NCI-H774 (cell line): ENCODE measurements at regions not wholly inside any gene's neighbourhood (a gene's known extent, or its start where the extent isn't known, plus 50 kb on each side); places are given as distances from the start of the nearest gene placed in this dataset.
A peak's percentile ranks its signal among the peaks of the same experiment; 100 is the strongest.

ENCODE experiments used
- DNase-seq: peaks from one replicate; lab custom pipeline; 2025; lab: John Stamatoyannopoulos, UW

DNA sequence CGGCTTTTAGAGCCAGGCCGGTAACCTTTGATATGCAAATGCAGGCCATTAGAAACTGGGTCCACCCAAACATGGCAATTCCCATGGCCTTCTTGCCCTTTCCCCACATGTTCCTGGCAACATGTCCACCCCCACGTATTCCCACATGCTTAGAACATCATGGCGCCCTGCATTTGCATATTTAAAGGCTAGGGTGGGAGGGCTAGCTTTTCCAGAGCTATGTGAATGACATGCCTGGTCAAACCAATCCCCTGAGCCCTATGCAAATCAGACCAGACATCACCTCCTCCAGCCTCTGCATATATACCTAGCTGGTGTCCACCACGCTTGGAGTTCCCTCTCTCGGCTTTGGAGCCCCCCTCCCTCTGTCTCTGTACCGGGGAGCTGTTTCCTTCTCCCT is 481.9 kb downstream of the CDH2 start:
- DNase-seq: no peak

DNA sequence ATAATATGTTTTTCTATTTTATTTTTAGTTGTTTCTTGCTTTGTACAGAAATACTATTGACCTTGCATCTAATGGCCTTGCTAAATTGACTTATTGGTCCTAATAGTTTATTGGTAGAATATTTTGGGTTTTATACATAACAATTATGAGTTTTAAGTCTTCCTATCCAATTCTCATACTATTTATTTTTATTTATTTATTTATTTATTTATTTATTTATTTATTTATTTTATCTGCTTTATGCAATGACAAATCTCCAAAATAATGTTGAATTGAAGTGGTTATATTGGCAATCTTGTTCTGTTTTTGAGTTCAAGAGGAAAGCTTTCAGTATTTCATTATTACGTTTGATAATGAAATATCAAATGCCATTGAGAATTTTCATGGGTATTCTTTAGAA is 488.3 kb downstream of the CDH2 start:
- DNase-seq: no peak

DNA sequence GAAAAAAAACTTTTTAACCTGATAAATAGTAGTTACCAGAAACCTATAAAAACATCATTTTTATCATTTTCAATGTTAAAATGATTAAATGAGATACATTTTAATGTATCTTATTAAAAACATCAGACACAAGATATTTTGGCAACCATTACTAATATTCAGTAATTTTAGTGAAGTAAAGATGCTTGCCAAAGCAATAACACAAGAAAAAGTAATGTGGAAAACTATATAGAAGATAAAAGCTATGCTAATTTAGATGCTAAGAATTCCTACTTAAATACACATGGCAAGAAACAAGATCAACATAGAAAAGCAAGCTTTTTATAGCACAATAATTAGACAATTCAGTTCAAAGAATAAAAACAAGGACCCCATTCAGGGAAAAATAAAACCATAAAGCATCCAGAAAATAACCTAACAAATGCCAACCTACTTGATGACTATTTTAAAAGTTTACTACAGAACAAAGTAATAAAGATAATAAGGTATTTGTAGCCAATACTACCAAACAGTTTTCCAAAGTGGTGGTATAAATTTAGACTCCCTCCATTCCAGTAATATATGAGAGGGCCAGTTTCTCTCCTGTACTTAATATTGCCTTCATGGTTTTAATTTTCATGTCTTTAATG is 489.5 kb downstream of the CDH2 start:
- no peak for DNase-seq

DNA sequence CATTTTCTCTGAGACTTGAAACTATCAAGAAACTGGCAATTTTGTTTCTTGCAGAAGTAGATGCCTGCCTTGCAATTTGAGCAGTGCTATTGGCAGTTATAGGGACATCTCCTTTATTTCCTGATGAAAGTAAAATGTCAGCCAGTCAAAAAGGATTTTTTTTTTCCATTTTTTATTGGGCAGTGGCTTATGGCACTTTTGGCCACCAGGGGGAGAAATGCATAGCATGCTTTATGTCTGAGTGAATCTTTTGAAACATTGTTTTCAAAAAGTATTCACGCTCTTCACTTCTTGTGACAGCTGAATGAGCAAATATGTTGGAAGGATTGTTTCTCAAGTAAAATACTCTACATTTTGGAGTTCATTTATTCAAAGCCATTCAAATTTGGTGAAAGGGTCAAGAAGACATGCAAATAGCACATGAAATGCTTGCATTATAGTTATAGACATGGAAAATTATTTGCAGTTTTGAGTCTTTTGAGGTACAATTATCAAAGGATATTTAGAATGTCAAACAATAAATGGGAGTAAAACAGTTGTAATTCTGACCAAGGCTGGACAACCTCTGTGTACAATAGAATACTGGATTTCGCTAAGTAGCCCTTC is 491.0 kb downstream of the CDH2 start:
- DNase-seq: peak; percentile 37

DNA sequence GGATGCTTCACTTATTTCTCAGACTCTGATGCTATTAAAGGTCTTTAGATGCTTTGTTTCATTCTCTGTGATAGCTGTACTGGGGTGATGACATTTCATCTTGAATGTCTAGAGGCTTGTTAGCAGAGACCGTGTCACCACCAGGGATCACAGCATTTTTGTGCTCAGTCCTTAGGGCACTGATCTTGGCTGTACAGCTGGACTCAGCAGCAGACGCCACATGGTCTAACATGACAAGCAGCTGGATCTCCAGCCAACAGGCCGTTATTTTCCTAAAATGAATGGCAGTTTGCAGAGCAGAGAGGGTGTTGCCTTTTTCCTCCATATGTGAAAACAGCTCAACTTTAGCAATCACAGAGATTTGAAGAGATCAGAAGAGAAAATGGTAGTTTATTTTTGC is 491.8 kb downstream of the CDH2 start:
- no peak for DNase-seq

DNA sequence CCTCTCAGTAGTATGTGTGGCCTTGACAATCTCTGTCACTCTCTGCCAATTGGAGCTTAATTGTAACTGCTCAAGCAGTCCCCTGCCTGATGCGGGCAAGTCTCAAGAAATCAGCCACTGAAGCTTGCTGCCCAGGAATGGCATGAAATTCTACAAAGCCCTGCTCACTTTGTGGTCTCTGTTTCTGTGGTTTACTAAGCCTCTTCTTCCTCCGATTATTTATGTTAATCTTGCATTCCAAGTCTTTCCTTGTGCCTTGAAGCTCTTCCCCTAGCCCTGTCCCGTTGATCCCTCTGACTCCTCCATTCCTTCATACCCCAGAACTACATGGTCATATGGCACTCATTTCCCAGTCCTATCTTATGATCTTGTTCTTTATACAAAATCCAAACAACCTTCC is 489.3 kb upstream of the CHST9 start:
- no peak for DNase-seq

DNA sequence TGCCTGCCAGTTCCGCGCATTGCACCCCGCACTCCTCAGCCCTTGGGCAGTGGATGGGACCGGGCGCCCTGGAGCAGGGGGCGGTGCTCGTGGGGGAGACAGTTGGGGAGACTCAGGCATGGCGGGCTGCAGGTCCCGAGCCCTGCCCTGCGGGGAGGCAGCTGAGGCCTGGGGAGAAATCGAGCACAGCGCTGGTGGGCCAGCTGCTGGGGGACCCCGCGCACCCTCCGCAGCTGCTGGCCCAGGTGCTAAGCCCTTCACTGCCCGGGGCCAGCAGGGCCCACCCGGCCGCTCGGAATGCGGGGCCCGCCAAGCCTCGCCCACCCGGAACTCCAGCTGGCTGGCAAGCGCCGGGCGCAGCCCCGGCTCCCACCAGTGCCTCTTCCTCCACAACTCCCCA is 488.8 kb upstream of the CHST9 start:
- DNase-seq: no peak

DNA sequence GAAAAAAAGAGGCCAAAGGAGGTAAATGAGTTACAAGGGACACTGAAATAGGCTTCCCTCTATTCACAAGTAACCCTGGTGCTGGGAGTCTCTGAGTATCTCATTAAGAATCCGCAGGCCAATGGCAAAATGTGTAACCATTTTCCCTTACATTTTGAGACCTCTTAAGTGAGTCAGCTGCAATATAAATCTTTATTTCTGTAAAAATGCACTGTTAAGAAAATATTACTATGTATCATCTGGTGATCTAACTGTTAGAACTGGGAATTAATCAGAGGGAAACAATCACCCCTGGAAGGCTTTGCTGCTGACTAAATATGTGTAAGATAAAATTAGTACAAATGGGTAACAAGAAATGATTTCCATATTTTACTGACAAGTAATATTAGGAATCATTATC is 483.1 kb upstream of the CHST9 start:
- no peak for DNase-seq

DNA sequence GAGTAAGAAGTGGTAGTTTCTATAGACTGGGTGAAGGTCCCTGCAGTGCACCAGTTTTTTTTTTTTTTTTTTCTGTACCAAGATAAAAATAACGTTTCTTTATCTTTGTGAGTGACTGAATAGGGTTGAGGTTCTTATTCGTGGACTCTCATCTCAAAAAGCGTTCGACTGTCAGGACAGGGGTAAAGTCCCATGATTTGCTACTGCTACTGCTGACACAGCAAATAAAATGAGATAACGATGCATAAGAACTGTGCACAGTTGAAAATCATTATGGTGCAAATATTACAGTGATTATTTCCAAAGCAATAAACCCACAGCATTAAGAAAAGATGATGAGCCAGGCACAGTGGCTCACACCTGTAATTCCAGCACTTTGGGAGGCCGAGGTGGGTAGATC is 482.0 kb upstream of the CHST9 start:
- no peak for DNase-seq

DNA sequence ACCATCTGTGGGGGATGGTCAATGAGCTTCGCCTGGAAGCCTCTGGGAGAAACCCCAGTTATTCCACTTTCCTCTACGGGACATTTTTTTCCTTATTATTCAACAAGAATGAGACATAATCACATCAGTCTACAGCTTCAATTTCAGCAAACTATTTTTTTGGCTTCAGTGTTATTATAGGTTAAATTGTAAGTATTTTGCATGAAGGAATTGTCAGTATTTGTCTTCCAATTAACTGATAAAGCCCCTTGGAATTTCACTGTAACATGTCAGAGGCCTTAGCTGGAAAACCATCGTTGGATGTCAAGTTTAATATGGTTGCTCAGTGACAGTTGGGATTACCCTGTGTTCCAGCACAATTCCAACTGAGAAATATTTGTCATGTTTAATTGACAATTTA is 480.9 kb upstream of the CHST9 start:
- no peak for DNase-seq

DNA sequence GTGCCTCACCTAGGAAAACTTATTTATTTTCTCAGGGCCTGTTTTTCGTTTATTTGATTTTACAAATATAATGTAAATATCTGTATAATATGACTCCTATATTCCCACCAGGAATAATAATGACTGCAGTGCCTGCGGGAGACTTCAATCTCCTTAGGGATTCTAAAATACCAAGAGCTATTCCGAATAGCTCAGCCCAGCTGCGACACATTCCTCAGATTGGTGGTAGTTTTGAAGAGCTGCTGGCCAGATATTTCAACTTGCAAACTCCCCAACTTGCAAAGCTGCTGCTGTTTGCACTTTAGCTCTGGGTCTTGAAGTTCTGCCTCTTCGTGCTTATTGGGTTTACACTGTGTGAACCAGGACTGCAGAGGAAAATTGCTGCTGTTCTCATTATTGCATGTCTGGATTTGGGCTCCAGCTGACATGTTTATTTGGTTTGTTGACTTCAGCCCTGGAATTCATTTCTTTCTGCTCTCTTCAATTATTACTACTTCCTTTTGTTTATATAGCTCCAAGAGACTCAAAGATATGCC is 480.2 kb upstream of the CHST9 start:
- no peak for DNase-seq

DNA sequence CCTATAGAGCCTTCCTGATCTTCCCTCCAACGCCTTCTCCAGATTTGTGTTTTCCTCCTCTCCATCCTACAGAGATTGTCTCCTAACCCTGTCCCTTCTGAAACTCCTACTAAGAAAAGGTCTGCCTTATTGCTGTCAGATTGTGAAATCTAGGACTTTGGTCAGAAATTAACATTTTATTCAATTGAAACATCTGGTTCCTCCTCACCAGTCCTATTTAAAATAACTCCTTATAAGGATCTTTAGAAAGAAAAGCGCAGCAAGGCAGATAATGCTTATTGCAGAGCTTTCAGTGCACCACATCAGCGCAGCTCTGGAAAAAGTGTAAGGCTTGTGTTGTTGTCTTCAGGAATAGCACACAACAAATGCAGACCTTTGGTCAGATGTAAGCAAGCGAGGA is 477.8 kb upstream of the CHST9 start:
- no peak for DNase-seq

DNA sequence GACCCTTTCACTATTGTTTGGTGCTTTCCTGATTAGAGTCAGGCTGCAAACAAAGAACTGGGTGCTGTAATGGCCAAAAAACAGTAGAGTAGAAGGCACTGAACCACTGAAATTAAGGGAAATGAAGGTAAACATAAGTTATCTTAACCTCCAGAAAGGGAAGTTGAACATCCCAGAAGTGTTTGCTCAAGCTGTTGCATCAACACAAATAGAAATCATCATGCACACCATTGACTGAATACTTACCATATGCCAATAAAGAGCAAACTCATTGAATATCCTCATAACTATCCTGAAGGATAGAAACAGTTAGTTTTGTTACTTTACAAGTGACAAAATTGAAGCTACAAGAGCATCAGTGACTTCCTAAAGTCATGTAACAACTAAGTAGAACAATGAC is 477.4 kb upstream of the CHST9 start:
- no peak for DNase-seq

DNA sequence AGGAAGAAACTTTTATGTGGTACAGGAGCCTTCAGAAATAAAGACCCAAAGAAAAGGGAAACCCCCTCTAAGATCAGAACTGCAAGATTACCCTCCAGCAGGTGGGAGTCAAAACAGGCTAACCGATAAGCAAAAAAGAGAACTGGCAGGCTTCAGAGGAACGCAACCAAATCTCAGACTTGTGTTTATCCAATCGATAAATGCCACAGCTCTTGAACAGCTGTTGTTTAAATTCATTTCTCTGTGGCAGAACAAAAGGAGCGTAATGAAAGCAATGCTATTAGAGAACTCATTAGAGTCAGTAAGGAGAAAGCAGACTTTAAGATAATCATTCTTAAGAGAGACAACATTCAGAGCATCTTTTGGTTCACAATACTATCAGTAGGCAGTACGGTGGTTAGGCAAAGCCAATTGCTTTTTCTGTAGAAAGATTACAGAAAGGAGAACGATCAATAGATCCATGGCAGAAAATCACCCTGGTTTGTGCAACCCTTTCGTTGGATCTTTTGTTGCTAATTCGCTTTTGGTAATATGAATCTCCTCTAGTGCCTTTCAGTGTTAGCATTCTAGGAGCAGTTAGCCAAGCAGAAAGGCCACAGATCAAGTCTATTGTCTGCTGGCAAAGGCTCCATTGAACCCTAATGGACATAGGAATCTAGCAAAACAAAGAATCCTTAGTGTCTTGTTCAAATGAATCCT is 476.4 kb upstream of the CHST9 start:
- no peak for DNase-seq

DNA sequence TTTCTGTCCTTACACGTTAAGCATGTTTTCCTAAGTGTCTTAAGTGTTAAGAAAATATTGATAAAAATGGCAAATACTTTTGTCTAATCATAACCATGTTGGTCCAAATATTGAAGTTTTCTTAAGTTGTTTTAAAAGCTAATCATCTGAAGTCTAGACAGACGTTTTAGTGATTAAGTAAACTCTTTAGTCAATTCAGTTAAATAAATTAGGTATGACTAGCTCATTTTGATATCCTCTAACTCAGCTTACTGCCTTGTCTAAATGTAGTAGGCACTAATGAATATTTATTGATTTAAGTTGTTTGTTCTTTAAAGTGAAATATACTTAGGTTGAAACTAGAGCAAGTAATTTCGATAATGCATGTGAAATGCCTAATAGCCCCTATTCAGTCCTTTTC is 471.8 kb upstream of the CHST9 start:
- no peak for DNase-seq

DNA sequence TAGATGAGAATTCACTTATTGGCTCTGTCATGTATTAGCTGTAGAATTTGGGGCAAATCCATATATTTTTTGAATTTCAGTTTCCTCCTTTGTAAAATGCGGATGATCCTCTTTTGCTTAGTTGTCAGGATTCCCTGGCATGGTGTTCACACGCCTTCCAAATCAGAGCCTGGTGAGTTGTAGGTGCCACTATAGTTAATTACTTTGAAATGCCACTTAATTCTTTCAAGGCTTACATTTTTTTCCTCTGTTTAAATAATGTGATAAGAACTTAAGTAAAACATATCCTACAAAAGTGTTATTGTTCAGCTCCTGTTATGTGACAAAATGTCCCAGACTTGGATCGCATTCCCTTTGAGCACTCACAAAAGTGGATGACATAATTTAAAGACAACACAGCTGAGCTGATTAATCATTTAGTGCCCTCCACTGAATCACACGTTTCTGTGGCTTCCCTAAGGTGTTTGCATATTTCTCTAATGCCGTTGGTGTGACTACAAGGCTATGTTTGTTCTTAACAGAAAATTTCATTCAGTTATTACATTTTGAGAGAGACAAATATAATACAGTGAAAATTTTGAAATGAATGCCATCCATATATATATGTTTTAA is 471.2 kb upstream of the CHST9 start:
- DNase-seq: no peak

DNA sequence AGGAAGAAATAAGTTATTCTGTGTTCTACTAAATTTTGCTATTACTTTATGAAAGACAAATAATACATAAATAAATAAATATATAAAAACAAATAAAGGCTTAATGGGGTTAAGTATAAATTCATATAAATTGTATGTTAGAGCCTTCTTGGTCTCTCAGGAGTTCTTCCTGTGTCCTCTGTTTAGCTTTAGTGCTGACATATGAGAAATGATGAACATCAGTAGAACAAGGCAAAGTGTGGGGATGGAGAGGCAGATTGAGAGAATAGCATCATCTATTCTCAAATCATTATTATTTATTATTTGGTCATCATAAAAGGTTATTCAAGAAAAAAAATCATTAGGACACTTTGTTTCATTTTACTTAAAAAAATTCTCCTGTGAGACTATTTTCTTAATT is 468.1 kb upstream of the CHST9 start:
- DNase-seq: no peak

DNA sequence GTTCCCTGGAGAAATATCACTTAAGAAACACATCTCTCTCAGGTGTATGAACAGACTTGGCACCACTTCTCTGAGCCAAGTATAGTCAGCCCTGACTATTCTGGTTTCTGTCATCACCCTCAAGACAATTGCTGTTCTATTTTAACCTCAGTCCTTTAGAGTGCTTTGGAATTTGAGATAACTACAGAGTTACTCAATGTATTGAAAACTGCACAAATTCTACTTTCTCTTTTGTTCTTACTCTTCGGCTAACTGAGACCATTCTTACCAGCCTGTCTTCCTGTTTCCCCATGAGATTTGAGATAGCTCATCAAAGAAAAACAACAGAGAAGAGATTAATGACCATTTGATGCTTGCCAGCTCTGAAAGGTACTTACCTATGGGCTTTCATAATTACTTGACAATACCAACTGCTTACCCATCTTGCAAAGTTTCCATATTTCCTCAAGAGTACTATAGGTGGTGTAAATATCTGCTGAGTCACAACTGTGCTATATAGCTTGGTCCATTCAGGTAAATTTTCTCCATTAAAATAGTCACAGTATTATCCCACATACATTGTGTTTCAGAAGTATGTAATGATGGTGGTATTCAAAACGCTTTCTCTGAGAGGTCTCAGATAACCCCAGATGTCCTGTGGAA is 467.5 kb upstream of the CHST9 start:
- DNase-seq: no peak

DNA sequence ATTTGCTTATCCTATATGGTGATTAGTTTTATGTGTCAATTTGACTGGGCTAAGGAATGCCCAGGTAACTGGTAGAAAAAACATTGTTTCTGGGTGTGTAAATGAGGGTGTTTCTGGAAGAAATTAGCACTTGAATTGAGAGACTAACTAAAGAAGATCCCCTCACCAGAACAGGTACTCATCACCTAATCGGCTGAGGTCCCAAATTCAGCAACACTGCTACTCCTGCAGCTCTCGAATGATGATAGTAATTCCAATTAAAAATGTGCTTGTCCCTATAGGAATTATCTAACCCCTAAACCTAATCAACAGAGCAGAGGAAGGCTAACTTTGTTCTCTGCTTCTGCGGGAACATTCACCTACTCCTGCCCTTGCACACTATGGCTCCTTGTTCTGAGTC is 464.5 kb upstream of the CHST9 start:
- DNase-seq: no peak

DNA sequence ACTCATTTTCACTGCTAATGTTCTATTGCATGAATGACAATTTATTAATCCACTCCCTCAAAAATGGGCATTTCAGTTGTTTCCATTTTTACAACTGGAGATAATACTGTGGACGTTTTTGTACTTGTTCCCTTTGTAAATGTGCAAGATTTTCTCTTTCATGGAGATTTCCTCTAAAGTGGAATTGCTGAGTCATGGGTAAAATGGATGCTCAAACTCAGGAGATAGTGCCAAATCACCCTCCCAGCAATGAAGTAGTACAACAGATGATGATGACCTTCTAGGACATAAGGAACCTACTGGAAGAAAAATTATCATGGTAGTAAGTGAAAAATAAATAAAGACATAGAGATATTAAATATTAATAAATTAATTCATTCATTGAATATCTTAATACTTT is 460.8 kb upstream of the CHST9 start:
- DNase-seq: no peak

DNA sequence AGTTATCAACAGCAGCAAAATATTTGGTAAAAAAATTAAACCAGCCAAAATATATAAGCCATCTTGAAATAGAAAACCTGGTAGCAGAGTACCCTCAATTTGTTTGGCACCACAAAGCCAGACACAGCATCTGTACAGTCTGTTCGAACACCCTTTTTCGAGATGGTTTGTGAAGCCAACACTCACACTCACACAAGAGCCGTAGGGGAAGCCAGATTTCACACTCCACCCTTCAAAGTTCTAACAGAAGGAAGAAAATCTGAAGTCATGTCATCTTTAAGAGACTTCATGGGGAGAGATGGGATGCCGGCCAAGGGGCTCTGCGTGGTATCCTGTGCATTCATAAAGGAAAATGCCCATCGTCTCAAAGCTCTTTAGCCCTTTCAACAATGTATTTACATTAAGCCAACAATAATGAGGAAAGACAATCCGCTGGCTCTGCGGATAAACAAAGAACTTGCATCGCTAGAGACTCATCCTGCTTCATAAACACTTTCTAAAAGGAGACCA is 451.5 kb upstream of the CHST9 start:
- DNase-seq: no peak

DNA sequence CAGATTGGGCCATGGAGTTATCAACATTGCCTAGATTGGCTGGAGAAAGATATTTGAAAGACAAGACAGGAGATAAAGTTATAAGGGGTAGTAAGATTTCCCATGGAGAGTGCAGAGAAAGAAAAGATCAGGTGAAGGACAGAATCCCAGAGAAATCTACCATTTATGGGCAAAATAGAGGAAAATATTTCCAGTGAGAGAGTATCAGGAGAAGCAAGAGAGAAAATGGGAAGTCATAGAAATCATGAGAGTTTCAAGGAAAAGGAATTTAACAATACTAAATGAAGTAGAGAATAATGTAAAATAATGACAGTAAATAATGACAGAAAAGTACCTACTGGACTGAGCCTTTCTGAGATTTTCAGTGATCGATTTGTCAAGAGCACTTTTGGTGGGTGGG is 447.6 kb upstream of the CHST9 start:
- no peak for DNase-seq
